ENCODE measurements at regions not wholly inside any gene's neighbourhood (a gene's known extent, or its start where the extent isn't known, plus 50 kb on each side); places are given as distances from the start of the nearest gene placed in this dataset.

DNA sequence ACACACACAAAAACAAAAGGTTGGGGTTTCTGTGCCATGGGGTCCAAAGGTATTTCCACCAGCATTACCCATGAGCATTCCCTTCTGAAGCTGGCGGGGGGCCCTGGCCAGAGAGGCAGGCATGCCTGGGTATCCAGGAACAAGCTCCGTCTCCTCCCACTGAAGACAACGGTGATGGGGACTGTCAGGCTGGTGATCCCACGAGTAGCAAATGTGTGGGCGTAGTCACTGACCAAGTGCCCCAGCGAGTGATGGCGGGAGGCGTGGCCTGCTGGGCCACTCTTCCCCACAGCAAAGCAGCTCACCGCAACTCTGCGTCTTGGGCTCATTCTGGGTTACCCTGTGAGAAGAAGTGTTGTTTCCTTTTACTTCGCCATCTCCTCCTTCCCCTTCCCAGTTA is 270.6 kb downstream of the CDCA7 start:
- Histone ChIP-seq H3K4me1 (no peaks in the 10 kb centered on the region), H3K27ac (no peak overlapping the region), H3K36me3 (no peaks in the 10 kb centered on the region), H3K9me3 (no peaks in the 10 kb centered on the region), H3K4me3 (no peak overlapping the region), H3K27me3 (no peaks in the 10 kb centered on the region)
- no peak for TF ChIP-seq POLR2A (IDR thresholded peaks at IDR 0.05)
- TF ChIP-seq, protein P1, sequence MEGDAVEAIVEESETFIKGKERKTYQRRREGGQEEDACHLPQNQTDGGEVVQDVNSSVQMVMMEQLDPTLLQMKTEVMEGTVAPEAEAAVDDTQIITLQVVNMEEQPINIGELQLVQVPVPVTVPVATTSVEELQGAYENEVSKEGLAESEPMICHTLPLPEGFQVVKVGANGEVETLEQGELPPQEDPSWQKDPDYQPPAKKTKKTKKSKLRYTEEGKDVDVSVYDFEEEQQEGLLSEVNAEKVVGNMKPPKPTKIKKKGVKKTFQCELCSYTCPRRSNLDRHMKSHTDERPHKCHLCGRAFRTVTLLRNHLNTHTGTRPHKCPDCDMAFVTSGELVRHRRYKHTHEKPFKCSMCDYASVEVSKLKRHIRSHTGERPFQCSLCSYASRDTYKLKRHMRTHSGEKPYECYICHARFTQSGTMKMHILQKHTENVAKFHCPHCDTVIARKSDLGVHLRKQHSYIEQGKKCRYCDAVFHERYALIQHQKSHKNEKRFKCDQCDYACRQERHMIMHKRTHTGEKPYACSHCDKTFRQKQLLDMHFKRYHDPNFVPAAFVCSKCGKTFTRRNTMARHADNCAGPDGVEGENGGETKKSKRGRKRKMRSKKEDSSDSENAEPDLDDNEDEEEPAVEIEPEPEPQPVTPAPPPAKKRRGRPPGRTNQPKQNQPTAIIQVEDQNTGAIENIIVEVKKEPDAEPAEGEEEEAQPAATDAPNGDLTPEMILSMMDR (IDR thresholded peaks at IDR 0.05), result no peak
- 90% methylated on average over 2 of the region's 11 CpGs for WGBS (ENCODE audit: insufficient coverage, low coverage, low lambda C conversion rate, missing lambda C conversion rate)
- DNase-seq (no peak), ATAC-seq (no peak)
- intact Hi-C loops (cut with DNase I), result no loop called here

DNA sequence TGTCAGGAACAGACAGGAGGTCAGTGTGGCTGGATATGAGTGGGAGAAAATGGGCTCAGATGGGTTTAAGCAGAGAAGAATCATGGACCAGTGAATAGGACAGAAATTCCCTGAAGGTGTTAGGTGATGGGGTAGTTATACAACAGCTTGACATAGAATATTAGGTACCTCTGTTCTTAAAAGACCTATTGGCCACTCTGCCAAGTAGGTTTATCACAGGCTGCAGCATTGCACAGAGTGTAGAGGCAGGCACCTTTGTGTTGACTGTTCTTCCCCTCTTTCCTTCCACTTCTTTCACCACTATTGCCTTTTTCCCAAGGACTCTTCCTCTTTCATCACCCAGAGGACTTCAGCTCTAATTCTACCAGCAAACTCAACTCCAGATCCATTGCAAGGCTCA is 274.4 kb downstream of the CDCA7 start:
- no peak overlapping the region for H3K27ac ChIP-seq
- TF ChIP-seq, protein P1 (IDR thresholded peaks at IDR 0.05), result no peak
- TF ChIP-seq POLR2A (IDR thresholded peaks at IDR 0.05), result no peak
- no peaks in the 10 kb centered on the region for H3K27me3 ChIP-seq
- H3K4me3 ChIP-seq, result no peak overlapping the region
- H3K4me1 ChIP-seq, result no peaks in the 10 kb centered on the region
- ATAC-seq, result no peak
- H3K9me3 ChIP-seq, result no peaks in the 10 kb centered on the region
- intact Hi-C loops (cut with DNase I), result no loop called here
- DNase-seq, result no peak
- no peaks in the 10 kb centered on the region for H3K36me3 ChIP-seq

DNA sequence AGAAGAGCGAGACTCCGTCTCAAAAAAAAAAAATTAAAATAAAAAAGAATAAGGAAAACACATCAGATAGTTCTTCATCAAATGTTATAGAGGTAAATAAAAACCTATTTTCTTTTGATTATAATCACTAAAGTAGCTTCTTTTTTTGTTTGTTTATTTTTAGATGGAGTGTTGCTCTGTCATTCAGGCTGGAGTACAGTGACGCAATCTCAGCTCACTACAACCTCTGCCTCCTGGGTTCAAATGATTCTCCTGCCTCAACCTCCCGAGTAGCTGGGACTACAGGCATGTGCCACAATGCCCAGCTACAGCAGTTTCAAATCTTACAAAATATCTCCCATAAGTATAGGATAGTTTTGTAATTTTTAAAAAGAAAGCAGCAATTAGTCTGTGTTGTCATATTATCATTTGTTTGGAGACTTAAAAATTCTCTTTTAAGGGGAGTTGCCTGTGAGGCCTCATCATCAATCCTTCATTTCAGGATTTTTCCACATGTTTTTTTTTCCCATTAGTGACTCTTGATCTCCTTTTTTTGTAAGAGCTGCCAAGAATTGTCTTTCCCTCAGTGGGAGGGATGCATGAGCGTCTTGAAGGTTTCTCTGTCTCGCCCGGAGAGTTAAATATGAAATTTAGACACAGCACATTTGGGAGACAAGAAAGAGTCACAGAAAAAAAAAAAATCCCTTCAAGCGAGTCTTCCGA is 275.9 kb downstream of the CDCA7 start:
- no peaks in the 10 kb centered on the region for H3K9me3 ChIP-seq
- H3K27me3 ChIP-seq, result no peaks in the 10 kb centered on the region
- intact Hi-C loops (cut with DNase I), result no loop called here
- H3K27ac ChIP-seq, result no peak overlapping the region
- no peaks in the 10 kb centered on the region for H3K4me1 ChIP-seq
- 67% methylated on average over 9 of the region's 9 CpGs for WGBS (ENCODE audit: insufficient coverage, low coverage, low lambda C conversion rate, missing lambda C conversion rate)
- ATAC-seq (no peak), DNase-seq (no peak)
- H3K36me3 ChIP-seq, result no peaks in the 10 kb centered on the region
- no peak overlapping the region for H3K4me3 ChIP-seq
- TF ChIP-seq, protein P1 (IDR thresholded peaks at IDR 0.05), result no peak
- no peak for TF ChIP-seq POLR2A (IDR thresholded peaks at IDR 0.05)

DNA sequence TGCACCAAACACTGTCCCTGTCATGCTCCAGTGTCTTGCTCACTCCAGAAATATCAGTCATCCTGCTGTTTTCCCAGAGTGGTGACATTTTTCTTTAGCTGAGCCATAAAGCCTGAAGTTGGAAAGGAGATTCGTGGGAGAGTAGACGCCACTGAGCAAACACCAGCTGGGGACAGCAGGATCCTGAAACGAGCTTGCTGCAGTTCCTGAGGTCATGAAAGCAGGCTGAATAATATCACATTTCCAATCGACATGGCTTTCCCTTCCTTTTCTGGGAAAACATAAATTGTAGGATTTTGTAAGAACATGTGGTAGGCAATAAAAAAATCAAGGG is 276.4 kb downstream of the CDCA7 start:
- no peaks in the 10 kb centered on the region for H3K4me1 ChIP-seq
- TF ChIP-seq, protein P1 (IDR thresholded peaks at IDR 0.05), result no peak
- no peak for TF ChIP-seq POLR2A (IDR thresholded peaks at IDR 0.05)
- no peak overlapping the region for H3K27ac ChIP-seq
- intact Hi-C loops (cut with DNase I), result no loop called here
- no peaks in the 10 kb centered on the region for H3K27me3 ChIP-seq
- no peaks in the 10 kb centered on the region for H3K9me3 ChIP-seq
- 5% methylated on average over 4 of the region's 4 CpGs for WGBS (ENCODE audit: insufficient coverage, low coverage, low lambda C conversion rate, missing lambda C conversion rate)
- no peak for ATAC-seq
- H3K36me3 ChIP-seq, result no peaks in the 10 kb centered on the region
- H3K4me3 ChIP-seq, result no peak overlapping the region
- DNase-seq, result no peak

DNA sequence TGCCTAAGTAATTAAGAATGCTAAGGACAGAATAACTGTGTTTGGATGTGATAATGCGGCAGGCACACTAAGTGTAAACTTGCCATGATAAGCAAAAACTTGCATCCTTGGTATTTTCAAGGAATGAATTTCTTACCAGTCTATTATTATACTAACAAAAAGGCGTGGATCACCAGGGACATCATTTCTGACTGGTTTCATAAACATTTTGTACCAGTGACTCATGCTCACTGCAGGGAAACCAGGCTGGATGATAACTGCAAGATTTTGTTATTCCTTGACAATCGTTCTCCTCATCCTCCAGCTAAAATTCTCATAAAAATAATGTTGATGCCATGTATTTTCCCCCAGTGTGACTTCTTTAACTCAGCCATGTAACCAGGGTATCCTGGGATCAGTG is 289.5 kb downstream of the CDCA7 start:
- no peak for DNase-seq
- no peak for ATAC-seq
- H3K27me3 ChIP-seq, result no peaks in the 10 kb centered on the region
- H3K4me1 ChIP-seq, result no peaks in the 10 kb centered on the region
- H3K9me3 ChIP-seq, result no peaks in the 10 kb centered on the region
- TF ChIP-seq, protein P1 (IDR thresholded peaks at IDR 0.05), result no peak
- TF ChIP-seq POLR2A (IDR thresholded peaks at IDR 0.05), result no peak
- no peaks in the 10 kb centered on the region for H3K36me3 ChIP-seq
- WGBS (ENCODE audit: insufficient coverage, low coverage, low lambda C conversion rate, missing lambda C conversion rate), result 63% methylated on average over 3 of the region's 3 CpGs
- intact Hi-C loops (cut with DNase I), result no loop called here
- no peak overlapping the region for H3K27ac ChIP-seq
- H3K4me3 ChIP-seq, result no peak overlapping the region

All from right lobe of liver (tissue), 6 donors.